ENCODE measurements at regions not wholly inside any gene's neighbourhood (a gene's known extent, or its start where the extent isn't known, plus 50 kb on each side); places are given as distances from the start of the nearest gene placed in this dataset.

- intact Hi-C loops (cut with DNase I), result no loop called here
Observed at GRCh38 chr11:131108760-131109159, 192.5 kb upstream of the SNX19 start.

GRCh38 chr11:131109257-131109656 lies 193.0 kb upstream of the SNX19 start:
- H3K36me3 ChIP-seq (replicated peaks in 1 of 2; ENCODE audit: insufficient read depth in 1 of 2, low read depth in 2 of 2), result no peaks in the 10 kb centered on the region
- DNase-seq (no peak), ATAC-seq (no peak)
- TF ChIP-seq CTCF (IDR thresholded peaks at IDR 0.05) (no peak), POLR2A (IDR thresholded peaks at IDR 0.05) (no peak)
- no peak overlapping the region for H3K4me3 ChIP-seq
- H3K4me1 ChIP-seq, result no peaks in the 10 kb centered on the region
- H3K9me3 ChIP-seq, result no peaks in the 10 kb centered on the region
- intact Hi-C loops (cut with DNase I), result no loop called here
- no peak overlapping the region for H3K27ac ChIP-seq
- WGBS, 2 donors, result 48 to 60% methylated on average over 4 of the region's 4 CpGs
- H3K27me3 ChIP-seq, result no peaks in the 10 kb centered on the region

More at GRCh38 chr11:131108760-131109159, 192.5 kb upstream of the SNX19 start:
- H3K27me3 ChIP-seq, result no peaks in the 10 kb centered on the region
- no peaks in the 10 kb centered on the region for H3K4me1 ChIP-seq
- H3K9me3 ChIP-seq, result no peaks in the 10 kb centered on the region
- H3K4me3 ChIP-seq, result no peak overlapping the region
- no peaks in the 10 kb centered on the region for H3K36me3 ChIP-seq (replicated peaks in 1 of 2; ENCODE audit: insufficient read depth in 1 of 2, low read depth in 2 of 2)
- TF ChIP-seq POLR2A (IDR thresholded peaks at IDR 0.05) (no peak), CTCF (IDR thresholded peaks at IDR 0.05) (no peak)
- 43 to 50% methylated on average over 1 of the region's 1 CpG for WGBS, 2 donors
- ATAC-seq, result no peak
- no peak overlapping the region for H3K27ac ChIP-seq
- DNase-seq, result no peak

- intact Hi-C loops (cut with DNase I), result no loop called here
- H3K27ac ChIP-seq, result no peak overlapping the region
- H3K4me1 ChIP-seq, result no peaks in the 10 kb centered on the region
- no peaks in the 10 kb centered on the region for H3K9me3 ChIP-seq
- ATAC-seq (no peak), DNase-seq (no peak)
- no peak overlapping the region for H3K4me3 ChIP-seq
- no peaks in the 10 kb centered on the region for H3K36me3 ChIP-seq (replicated peaks in 1 of 2; ENCODE audit: insufficient read depth in 1 of 2, low read depth in 2 of 2)
- H3K27me3 ChIP-seq, result no peaks in the 10 kb centered on the region
- no peak for TF ChIP-seq CTCF (IDR thresholded peaks at IDR 0.05)
- no peak for TF ChIP-seq POLR2A (IDR thresholded peaks at IDR 0.05)
- 26 to 27% methylated on average over 5 of the region's 5 CpGs for WGBS, 2 donors
Observed at GRCh38 chr11:131109790-131110189, 193.5 kb upstream of the SNX19 start.

GRCh38 chr11:131111775-131112174 lies 195.5 kb upstream of the SNX19 start:
- Histone ChIP-seq H3K36me3 (replicated peaks in 1 of 2; ENCODE audit: insufficient read depth in 1 of 2, low read depth in 2 of 2) (no peaks in the 10 kb centered on the region), H3K27ac (no peak overlapping the region), H3K4me1 (no peaks in the 10 kb centered on the region), H3K9me3 (no peaks in the 10 kb centered on the region), H3K27me3 (no peaks in the 10 kb centered on the region), H3K4me3 (no peak overlapping the region)
- no peak for TF ChIP-seq POLR2A (IDR thresholded peaks at IDR 0.05)
- no peak for TF ChIP-seq CTCF (IDR thresholded peaks at IDR 0.05)
- DNase-seq, result no peak
- intact Hi-C loops (cut with DNase I), result no loop called here
- ATAC-seq, result no peak
- WGBS, 2 donors, result 87% methylated on average over 4 of the region's 4 CpGs; no CpG with 5 or more reads in 1 of the 2 donors

GRCh38 chr11:131118247-131118646 lies 202.0 kb upstream of the SNX19 start:
- H3K4me3 ChIP-seq, result no peak overlapping the region
- ATAC-seq, result no peak
- H3K9me3 ChIP-seq, result no peaks in the 10 kb centered on the region
- H3K27ac ChIP-seq, result no peak overlapping the region
- no peak for DNase-seq
- H3K4me1 ChIP-seq, result no peaks in the 10 kb centered on the region
- intact Hi-C loops (cut with DNase I), result no loop called here
- H3K36me3 ChIP-seq (replicated peaks in 1 of 2; ENCODE audit: insufficient read depth in 1 of 2, low read depth in 2 of 2), result no peaks in the 10 kb centered on the region
- WGBS, 2 donors, result 63 to 68% methylated on average over 3 of the region's 3 CpGs
- H3K27me3 ChIP-seq, result no peaks in the 10 kb centered on the region
- TF ChIP-seq CTCF (IDR thresholded peaks at IDR 0.05) (no peak), POLR2A (IDR thresholded peaks at IDR 0.05) (no peak)
